Neural crest cell (in vitro differentiated cells): ENCODE measurements at regions not wholly inside any gene's neighbourhood (a gene's known extent, or its start where the extent isn't known, plus 50 kb on each side); places are given as distances from the start of the nearest gene placed in this dataset.

Experiments used
- DNase-seq: peaks from one replicate; pipeline ENCODE4 v3.0.0; 2021; ENCODE audit warnings: low read depth, mixed read lengths, low spot score
- H3K27ac Mint-ChIP-seq: one replicate; pipeline ENCODE4 v1.8.0; 2021; ENCODE audit warnings: mild to moderate bottlenecking, mixed read lengths; ENCODE audit not compliant: unreplicated experiment
- H3K27me3 Mint-ChIP-seq: 2 replicates; pipeline ENCODE4 v1.8.0; 2021; ENCODE audit warnings: low read depth, mild to moderate bottlenecking, mixed read lengths
- H3K36me3 Mint-ChIP-seq: 2 replicates; pipeline ENCODE4 v1.8.0; 2021; ENCODE audit warnings: low read depth, mild to moderate bottlenecking, mixed read lengths
- H3K4me1 Mint-ChIP-seq: 2 replicates; pipeline ENCODE4 v1.8.0; 2021; ENCODE audit warnings: mixed read lengths
- H3K4me3 Mint-ChIP-seq: one replicate; pipeline ENCODE4 v1.8.0; 2021; ENCODE audit warnings: mild to moderate bottlenecking, mixed read lengths
- H3K9me3 Mint-ChIP-seq: 2 replicates; pipeline ENCODE4 v1.8.0; 2021; ENCODE audit warnings: mixed read lengths
- CTCF ChIP-seq: fragments of 200-600 bp; sonication (generic); conservative IDR thresholded peaks from 2 replicates; pipeline ENCODE4 v1.5.0; 2021; ENCODE audit warnings: antibody characterized with exemption, mild to moderate bottlenecking

GRCh38 chr12:132435486-132436187 is 54.3 kb upstream of the FBRSL1 start:
- Mint-ChIP-seq H3K27ac (no peak overlapping the region), H3K4me3 (no peak overlapping the region), H3K27me3 (peaks cover 37% of the 10 kb centered on the region), H3K4me1 (peaks cover 19% of the 10 kb centered on the region), H3K9me3 (no peaks in the 10 kb centered on the region), H3K36me3 (peaks cover 6% of the 10 kb centered on the region)
- no peak for TF ChIP-seq CTCF
- DNase-seq: no peak

- no peak overlapping the region for H3K27ac Mint-ChIP-seq
- peaks cover 6% of the 10 kb centered on the region for H3K36me3 Mint-ChIP-seq
- peaks cover 32% of the 10 kb centered on the region for H3K4me1 Mint-ChIP-seq
- peaks cover 54% of the 10 kb centered on the region for H3K27me3 Mint-ChIP-seq
- TF ChIP-seq CTCF: no peak
- no peak for DNase-seq
- no peak overlapping the region for H3K4me3 Mint-ChIP-seq
- H3K9me3 Mint-ChIP-seq: no peaks in the 10 kb centered on the region
These were observed 56.1 kb upstream of the FBRSL1 start for GRCh38 chr12:132433641-132434395.

DNA sequence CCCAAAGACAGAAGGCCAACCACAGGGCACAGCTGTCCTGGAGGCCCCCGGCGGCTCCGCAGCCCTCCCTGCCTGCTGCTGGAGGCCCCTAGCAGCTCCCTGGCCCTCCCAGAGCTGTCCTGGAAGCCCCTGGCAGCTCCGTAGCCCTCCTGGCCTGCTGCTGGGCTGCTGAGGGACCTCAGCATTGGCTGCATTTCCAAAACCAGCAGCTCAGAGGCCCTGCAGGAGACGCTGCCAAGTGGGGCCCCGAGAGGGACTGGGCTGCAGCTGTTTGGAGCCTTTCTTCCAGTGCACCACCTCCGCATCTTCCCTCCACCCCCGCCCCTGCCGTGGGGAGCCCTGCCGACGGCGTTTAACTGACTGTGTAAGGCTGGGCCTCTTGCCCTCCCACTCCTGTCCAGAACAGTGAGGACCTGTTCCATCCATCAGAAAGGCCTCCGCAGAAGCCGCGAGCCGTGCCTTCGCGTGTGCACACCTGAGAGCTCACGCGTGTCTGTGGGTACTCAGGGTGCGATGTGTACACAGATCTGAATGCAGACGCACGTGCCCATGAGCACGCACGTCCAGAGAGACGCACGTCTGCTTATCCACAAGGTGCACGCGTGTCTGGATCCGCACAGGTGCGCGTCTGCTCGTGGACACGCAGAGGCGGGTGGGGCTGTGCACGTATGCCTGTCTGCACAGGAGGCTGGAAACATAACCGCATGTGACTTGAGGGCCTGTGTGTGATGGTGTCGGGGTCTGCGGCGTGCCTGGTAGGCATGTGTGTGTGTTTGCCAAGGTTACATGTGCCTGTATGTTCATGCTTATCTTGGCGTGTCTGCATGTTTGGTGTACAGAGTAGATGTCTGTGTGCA is 57.0 kb upstream of the FBRSL1 start:
- Mint-ChIP-seq H3K4me1 (peaks cover 37% of the 10 kb centered on the region), H3K27me3 (peaks cover 63% of the 10 kb centered on the region), H3K36me3 (peaks cover 6% of the 10 kb centered on the region), H3K4me3 (peak overlapping the region; percentile 8), H3K27ac (no peak overlapping the region), H3K9me3 (no peaks in the 10 kb centered on the region)
- no peak for TF ChIP-seq CTCF
- no peak for DNase-seq

- Mint-ChIP-seq H3K27ac (no peak overlapping the region), H3K4me1 (peaks cover 43% of the 10 kb centered on the region), H3K36me3 (peaks cover 6% of the 10 kb centered on the region), H3K27me3 (peaks cover 69% of the 10 kb centered on the region), H3K9me3 (no peaks in the 10 kb centered on the region), H3K4me3 (no peak overlapping the region)
- DNase-seq: no peak
- TF ChIP-seq CTCF: no peak
These were observed 57.7 kb upstream of the FBRSL1 start for GRCh38 chr12:132432126-132432705.
